HEK293T (cell line): ENCODE measurements at regions not wholly inside any gene's neighbourhood (a gene's known extent, or its start where the extent isn't known, plus 50 kb on each side); places are given as distances from the start of the nearest gene placed in this dataset.

ENCODE experiments used
- CTCF ChIA-PET: fragments of 350-600 bp; formaldehyde crosslinking; extraction: SDS; loops from one replicate; lab custom pipeline; 2021; ENCODE audit warnings: antibody characterized with exemption, inconsistent platforms; lab: Yijun Ruan, JAX
- POLR2A ChIA-PET: fragments of 350-600 bp; formaldehyde crosslinking; extraction: SDS; loops from one replicate; lab custom pipeline; 2020; ENCODE audit warnings: antibody characterized with exemption, inconsistent platforms; lab: Yijun Ruan, JAX
- DNase-seq: peaks from one replicate; pipeline ENCODE4 v3.0.0; 2012; ENCODE audit warnings: mixed read lengths; ENCODE audit errors: extremely low spot score
- ARNT ChIP-seq: fragments of 450-650 bp; IDR thresholded peaks from 2 replicates; pipeline ENCODE4 v1.6.1; 2017; ENCODE audit warnings: mild to moderate bottlenecking
- BHLHE40 ChIP-seq: fragments of 450-650 bp; IDR thresholded peaks from 2 replicates; pipeline ENCODE4 v1.6.1; 2016; ENCODE audit warnings: mild to moderate bottlenecking, moderate library complexity, borderline replicate concordance
- CTBP1 ChIP-seq: fragments of 450-650 bp; IDR thresholded peaks from 2 replicates; pipeline ENCODE4 v1.6.1; 2016; ENCODE audit warnings: borderline replicate concordance
- ELF4 ChIP-seq: fragments of 450-650 bp; IDR thresholded peaks from 2 replicates; pipeline ENCODE4 v1.6.1; 2017; ENCODE audit warnings: antibody characterized with exemption
- FOXA1 ChIP-seq: fragments of 450-650 bp; IDR thresholded peaks from 2 replicates; pipeline ENCODE4 v1.6.1; 2016; ENCODE audit warnings: mild to moderate bottlenecking
- FOXK2 ChIP-seq: fragments of 450-650 bp; IDR thresholded peaks from 2 replicates; pipeline ENCODE4 v1.6.1; 2016; ENCODE audit warnings: mild to moderate bottlenecking
- FOXM1 ChIP-seq: fragments of 450-650 bp; IDR thresholded peaks from 2 replicates; pipeline ENCODE4 v1.6.1; 2017; ENCODE audit warnings: mild to moderate bottlenecking, borderline replicate concordance
- HDGF ChIP-seq: fragments of 450-650 bp; IDR thresholded peaks from 2 replicates; pipeline ENCODE4 v1.6.1; 2017; ENCODE audit warnings: antibody characterized with exemption, borderline replicate concordance
- L3MBTL2 ChIP-seq: fragments of 450-650 bp; conservative IDR thresholded peaks from 2 replicates; pipeline ENCODE4 v1.6.1; 2016; ENCODE audit warnings: mild to moderate bottlenecking
- LEF1 ChIP-seq: fragments of 450-650 bp; IDR thresholded peaks from 2 replicates; pipeline ENCODE4 v1.6.1; 2017; ENCODE audit warnings: mild to moderate bottlenecking, borderline replicate concordance
- NFRKB ChIP-seq: fragments of 450-650 bp; IDR thresholded peaks from 2 replicates; pipeline ENCODE4 v1.6.1; 2016; ENCODE audit warnings: mild to moderate bottlenecking, moderate library complexity
- SP1 ChIP-seq: fragments of 450-650 bp; IDR thresholded peaks from 2 replicates; pipeline ENCODE4 v1.6.1; 2017
- SUZ12 ChIP-seq: fragments of 450-650 bp; IDR thresholded peaks from 2 replicates; pipeline ENCODE4 v1.6.1; 2016; ENCODE audit warnings: mild to moderate bottlenecking
- TARDBP ChIP-seq: fragments of 450-650 bp; IDR thresholded peaks from 2 replicates; pipeline ENCODE4 v1.6.1; 2016
- ZNF384 ChIP-seq: fragments of 450-650 bp; IDR thresholded peaks from 2 replicates; pipeline ENCODE4 v1.6.1; 2016
- TF ChIP-seq, protein P1 (sequence below): fragments of 450-650 bp; IDR thresholded peaks from 2 replicates; pipeline ENCODE4 v1.6.1; 2016

DNA sequence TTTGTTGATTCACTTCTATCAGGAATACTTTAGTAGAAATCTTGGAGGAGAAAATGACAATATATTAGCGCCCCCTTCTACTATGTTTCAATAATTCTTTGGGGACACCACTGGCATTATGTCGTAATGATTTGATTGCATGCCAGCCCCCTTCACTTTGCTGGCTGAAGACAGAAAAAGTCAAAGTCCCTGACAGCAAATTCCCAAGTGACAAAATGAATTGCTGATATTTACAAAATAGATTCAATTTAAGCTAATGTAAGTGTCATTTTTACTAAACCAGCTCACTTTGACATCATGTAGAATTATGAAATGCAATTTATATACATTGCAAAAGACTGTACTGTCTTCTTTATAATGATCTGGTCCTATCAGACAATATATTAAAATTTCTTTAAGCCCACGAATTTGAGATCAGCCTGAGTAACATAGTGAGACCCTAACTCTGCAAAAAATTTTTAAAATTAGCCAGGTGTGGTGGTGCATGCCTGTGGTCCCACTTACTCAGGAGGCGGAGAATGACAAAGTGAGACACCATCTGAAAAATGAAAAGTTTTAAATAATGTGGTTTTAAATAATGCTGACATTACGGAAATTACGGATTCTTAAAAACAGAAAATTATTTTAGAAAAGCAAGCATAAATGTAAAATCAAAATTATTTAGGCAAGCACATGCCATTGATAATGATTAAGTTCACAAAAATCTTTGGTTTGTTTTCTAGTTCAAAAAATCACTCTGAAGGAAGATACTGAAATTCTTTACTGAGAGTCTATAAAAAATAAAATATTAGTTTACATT, 520.1 kb upstream of the PKDCC start:
- TF ChIP-seq SUZ12 (no peak), SP1 (no peak), L3MBTL2 (no peak), FOXM1 (no peak), TARDBP (no peak), BHLHE40 (no peak), LEF1 (no peak)
- POLR2A ChIA-PET: no interaction called here
- no peak for DNase-seq
- CTCF ChIA-PET: no interaction called here

DNA sequence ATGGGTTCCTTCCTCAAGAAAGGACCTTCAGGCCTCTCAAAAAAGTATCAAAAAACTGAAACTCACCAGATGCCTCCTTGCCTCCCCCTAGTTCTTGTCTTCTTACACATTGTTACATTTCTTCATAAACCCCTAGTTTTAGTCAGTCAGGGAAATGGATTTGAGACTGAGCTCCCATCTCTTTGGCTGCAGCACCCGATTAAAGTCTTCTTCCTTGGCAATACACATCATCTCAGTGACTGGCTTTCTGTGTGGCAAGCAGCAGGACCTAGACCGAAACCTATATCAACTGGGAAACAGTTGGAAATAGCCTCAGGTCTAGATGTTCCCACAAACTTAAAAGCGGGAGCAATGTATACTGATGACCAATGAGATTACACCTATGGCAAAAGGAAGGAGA, 512.2 kb upstream of the PKDCC start:
- TF ChIP-seq ZNF384 (no peak), NFRKB (no peak), FOXK2 (no peak), BHLHE40 (no peak), FOXA1 (no peak), FOXM1 (no peak)
- DNase-seq: no peak
- ChIA-PET CTCF (no interaction called here), POLR2A (no interaction called here)

DNA sequence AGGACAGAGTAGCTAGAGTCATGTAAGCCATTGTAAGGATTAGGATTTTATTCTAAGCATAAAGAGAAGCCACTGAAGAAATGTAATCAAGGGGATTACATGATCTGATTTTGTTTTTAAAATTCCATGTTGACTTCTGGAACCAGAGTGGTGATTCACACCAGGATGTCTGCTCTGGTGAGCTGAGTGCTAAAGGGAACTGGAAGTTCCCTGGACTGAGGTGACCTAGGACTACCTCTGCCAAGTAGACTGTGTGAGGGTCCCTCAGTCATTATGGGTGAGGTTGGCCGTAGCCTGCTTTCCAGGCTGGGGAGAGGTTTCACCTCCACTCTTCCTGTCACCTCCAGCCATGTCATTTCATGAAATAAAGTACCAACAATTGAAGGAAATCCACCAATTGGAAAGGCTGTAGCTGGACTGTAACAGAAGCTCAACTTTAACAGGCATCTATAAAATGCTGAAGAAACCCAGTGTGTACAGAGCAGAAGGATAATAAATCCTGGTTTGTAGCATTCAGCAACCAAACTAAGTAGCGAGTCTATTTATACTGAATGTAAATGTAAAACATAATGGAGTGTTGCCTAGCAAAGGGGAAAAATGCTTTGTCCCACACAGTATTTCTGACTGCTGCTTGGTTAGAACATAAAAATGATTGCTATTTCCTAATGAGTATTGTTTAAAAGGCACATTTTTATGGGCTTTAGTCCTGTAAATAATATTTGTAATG, 507.4 kb upstream of the PKDCC start:
- no peak for TF ChIP-seq SP1
- TF ChIP-seq CTBP1: no peak
- TF ChIP-seq ZNF384: no peak
- TF ChIP-seq FOXA1: no peak
- no peak for TF ChIP-seq ELF4
- TF ChIP-seq SUZ12: no peak
- no peak for TF ChIP-seq FOXK2
- POLR2A ChIA-PET: no interaction called here
- CTCF ChIA-PET: no interaction called here
- no peak for DNase-seq

DNA sequence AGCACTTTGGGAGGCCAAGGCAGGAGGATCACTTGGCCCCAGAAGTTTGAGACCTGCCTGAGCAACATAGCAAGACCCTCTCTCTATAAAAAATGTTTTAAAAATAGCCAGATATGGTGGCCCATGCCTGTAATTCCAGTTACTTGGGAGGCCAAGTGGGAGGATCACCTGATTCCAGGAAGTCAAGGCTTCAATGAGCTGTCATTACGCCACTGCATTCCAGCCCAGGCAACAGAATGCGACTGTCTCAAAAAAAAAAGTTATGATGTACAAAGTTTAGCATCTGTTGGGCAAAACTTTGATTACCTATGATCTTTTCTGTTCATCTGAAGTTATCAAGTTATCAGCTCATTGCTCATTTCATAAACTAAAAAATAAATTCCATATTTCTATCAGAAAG, 504.1 kb upstream of the PKDCC start:
- DNase-seq: no peak
- POLR2A ChIA-PET: no interaction called here
- CTCF ChIA-PET: no interaction called here
- TF ChIP-seq, protein P1, sequence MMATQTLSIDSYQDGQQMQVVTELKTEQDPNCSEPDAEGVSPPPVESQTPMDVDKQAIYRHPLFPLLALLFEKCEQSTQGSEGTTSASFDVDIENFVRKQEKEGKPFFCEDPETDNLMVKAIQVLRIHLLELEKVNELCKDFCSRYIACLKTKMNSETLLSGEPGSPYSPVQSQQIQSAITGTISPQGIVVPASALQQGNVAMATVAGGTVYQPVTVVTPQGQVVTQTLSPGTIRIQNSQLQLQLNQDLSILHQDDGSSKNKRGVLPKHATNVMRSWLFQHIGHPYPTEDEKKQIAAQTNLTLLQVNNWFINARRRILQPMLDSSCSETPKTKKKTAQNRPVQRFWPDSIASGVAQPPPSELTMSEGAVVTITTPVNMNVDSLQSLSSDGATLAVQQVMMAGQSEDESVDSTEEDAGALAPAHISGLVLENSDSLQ: no peak
- TF ChIP-seq BHLHE40 (no peak), CTBP1 (no peak), SP1 (no peak), FOXK2 (no peak), ARNT (no peak), LEF1 (no peak), FOXM1 (no peak), ZNF384 (no peak), NFRKB (no peak), SUZ12 (no peak), TARDBP (no peak), HDGF (no peak), L3MBTL2 (no peak)

DNA sequence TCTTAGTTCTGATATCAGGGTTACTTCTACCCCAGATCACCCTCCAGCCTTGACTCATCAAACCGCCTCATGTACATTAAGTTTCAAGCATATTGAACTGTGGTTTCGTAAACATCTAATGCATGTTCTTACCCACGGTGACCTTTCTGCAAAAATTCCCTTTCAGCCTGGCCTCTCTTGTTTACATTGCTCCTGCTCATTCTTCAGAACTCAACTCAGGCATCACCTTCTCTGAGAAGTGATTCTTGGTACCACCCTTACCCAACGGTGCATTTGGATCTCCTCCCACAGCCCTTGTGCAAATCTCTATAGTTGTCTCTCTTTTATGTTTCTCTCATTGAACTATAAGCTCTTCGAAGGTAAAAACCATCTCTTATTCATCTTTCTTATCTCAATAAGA, 503.1 kb upstream of the PKDCC start:
- TF ChIP-seq LEF1: no peak
- TF ChIP-seq ARNT: no peak
- no peak for TF ChIP-seq SP1
- CTCF ChIA-PET: no interaction called here
- POLR2A ChIA-PET: no interaction called here
- no peak for DNase-seq

DNA sequence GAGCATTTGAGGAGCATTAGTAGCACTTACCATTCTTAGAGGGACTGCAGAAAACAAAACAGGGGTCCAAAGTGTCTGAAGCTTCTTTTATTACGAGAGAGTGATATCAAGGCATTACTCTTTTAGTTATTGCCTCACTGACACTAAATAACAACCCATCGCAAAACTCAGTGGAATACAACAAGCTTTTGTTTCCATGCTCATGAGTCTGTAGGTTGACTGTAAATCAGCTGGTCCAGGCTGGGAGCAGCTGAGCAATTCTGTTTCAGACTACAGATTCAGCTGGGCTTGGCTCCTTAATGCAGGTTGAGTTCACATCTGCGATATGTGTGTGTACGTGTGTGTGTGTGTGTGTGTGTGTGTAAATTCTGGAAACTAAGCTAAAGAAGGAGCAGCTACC, 501.8 kb upstream of the PKDCC start:
- CTCF ChIA-PET: no interaction called here
- TF ChIP-seq TARDBP (no peak), FOXM1 (no peak), SUZ12 (no peak), HDGF (no peak), FOXK2 (no peak), BHLHE40 (no peak), ZNF384 (no peak), ELF4 (no peak), L3MBTL2 (no peak), ARNT (no peak), CTBP1 (no peak), LEF1 (no peak), SP1 (no peak), NFRKB (no peak), FOXA1 (no peak)
- TF ChIP-seq, protein P1: no peak
- POLR2A ChIA-PET: no interaction called here
- DNase-seq: no peak

DNA sequence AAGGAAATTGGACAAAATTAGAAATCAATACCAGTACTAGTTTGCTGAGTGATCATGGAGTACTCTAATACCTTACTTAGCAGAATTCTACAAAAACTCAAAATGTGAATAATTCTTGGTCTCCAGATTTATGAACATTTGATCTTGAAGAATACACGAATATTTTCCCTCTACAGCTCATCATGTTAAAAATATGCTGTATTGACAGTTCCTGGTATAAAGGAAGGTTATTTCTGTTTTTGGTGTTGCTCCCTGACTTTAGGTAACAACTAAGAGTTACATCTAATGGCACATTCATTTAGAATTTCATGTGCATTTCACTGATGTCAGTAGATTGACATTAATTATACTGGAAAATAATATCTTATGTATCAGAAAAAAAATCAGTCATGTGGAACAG, 479.2 kb upstream of the PKDCC start:
- DNase-seq: no peak
- ChIA-PET POLR2A (no interaction called here), CTCF (no interaction called here)
- no peak for TF ChIP-seq ELF4
- no peak for TF ChIP-seq ZNF384
- TF ChIP-seq LEF1: no peak
- no peak for TF ChIP-seq FOXK2
- TF ChIP-seq, protein P1: no peak
- TF ChIP-seq NFRKB: no peak
- TF ChIP-seq ARNT: no peak
- no peak for TF ChIP-seq BHLHE40
